BE2C (cell line): ENCODE measurements at regions not wholly inside any gene's neighbourhood (a gene's known extent, or its start where the extent isn't known, plus 50 kb on each side); places are given as distances from the start of the nearest gene placed in this dataset.
"Not testable (repeated sequence)": the region's sequence is repeated elsewhere in the genome, so short reads cannot be mapped to it uniquely, and the experiment has no call there.

Experiments
- DNase-seq: peaks from one replicate; pipeline ENCODE4 v3.0.0-alpha.2; 2020
- H3K27me3 ChIP-seq: fragments of 250-450 bp; sonication (Bioruptor Pico); 2 replicates; pipeline ENCODE4 v1.5.1; 2020; ENCODE audit warnings: mild to moderate bottlenecking
- H3K36me3 ChIP-seq: fragments of 250-450 bp; sonication (Bioruptor Pico); 2 replicates; pipeline ENCODE4 v1.5.1; 2020; ENCODE audit warnings: mild to moderate bottlenecking
- H3K4me1 ChIP-seq: fragments of 250-450 bp; sonication (Bioruptor Pico); 2 replicates; pipeline ENCODE4 v1.5.1; 2020
- H3K4me3 ChIP-seq: 2 replicates; pipeline ENCODE4 v1.5.1; 2011; ENCODE audit warnings: low read depth, low read length
- H3K9me3 ChIP-seq: fragments of 250-450 bp; sonication (Bioruptor Pico); 2 replicates; pipeline ENCODE4 v1.5.1; 2020

- not testable (repeated sequence) for DNase-seq, H3K4me1 ChIP-seq, H3K36me3 ChIP-seq, H3K4me3 ChIP-seq, H3K9me3 ChIP-seq, H3K27me3 ChIP-seq
These were observed 1575.4 kb downstream of the RPIA start for GRCh38 chr2:90266888-90267287.

DNA sequence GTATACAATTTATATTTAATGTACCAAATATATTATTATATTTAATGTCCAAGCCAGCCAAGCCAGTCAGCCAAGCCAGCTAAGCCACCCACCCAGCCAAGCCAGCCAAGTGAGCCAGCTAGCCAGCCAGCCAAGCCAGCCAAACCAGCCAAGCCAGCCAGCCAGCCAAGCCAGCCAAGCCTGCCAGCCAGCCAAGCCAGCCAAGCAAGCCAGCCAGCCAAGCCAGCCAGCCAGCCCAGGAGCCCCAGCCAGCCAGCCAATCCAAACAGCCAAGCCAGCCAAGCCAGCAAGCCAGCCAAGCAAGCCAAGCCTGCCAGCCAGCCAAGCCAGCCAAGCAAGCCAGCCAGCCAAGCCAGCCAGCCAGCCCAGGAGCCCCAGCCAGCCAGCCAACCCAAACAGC, 1596.3 kb downstream of the RPIA start:
- not testable (repeated sequence) for H3K27me3 ChIP-seq, DNase-seq, H3K9me3 ChIP-seq, H3K4me3 ChIP-seq, H3K4me1 ChIP-seq, H3K36me3 ChIP-seq

- DNase-seq = peak; percentile 31
- H3K4me3 ChIP-seq, H3K4me1 ChIP-seq, H3K36me3 ChIP-seq, H3K9me3 ChIP-seq, H3K27me3 ChIP-seq: not testable (repeated sequence)
These were observed 1596.9 kb downstream of the RPIA start for GRCh38 chr2:90288396-90288795.

DNA sequence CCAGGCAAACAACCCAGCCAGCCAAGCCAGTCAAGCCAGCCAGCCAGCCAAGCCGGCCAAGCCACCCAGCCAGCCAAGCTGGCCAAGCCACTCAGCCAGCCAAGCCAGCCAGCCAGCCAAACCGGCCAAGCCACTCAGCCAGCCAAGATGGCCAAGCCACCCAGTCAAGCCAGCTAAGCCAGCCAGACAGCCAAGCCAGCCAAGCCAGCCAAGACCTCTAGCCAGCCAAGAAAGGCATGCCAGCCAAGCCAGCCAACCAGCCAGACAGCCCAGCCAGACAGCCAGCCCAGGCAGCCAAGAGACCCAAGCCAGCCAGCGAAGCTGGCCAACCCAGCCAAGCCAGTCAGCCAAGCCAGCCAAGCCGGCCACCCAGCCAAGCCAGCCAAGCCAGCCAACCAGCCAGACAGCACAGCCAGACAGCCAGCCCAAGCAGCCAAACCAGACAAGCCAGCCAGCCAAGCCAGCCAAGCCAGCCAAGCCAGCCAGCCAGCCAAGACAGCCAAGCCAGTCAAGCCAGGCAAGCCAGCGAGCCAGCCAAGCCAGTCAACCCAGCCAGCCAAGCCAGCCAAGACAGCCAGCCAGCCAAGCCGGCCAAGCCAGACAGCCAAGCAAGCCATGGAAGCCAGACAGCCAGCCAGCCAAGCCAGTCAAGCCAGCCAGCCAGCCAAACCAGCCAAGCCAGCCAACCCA, 1598.0 kb downstream of the RPIA start:
- DNase-seq, H3K36me3 ChIP-seq, H3K27me3 ChIP-seq, H3K9me3 ChIP-seq, H3K4me3 ChIP-seq, H3K4me1 ChIP-seq: not testable (repeated sequence)

DNA sequence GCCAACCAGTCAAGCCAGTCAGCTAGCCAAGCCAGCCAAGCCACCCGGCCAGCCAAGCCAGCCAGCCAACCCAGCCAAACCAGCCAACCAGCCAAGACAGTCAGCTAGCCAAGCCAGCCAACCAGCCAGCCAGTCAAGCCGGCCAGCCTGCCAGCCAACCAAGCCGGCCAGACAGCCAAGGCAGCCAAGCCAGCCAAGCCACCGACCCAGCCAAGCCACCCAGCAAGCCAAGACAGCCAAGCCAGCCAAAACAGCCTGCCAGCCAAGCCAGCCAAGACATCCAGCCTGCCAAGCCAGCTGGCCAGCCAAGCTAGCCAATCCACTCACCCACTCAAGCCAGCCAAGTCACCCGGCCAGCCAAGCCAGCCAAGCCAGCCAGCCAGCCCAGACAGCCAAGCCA, 1599.2 kb downstream of the RPIA start:
- DNase-seq, H3K9me3 ChIP-seq, H3K4me3 ChIP-seq: not testable (repeated sequence)

DNA sequence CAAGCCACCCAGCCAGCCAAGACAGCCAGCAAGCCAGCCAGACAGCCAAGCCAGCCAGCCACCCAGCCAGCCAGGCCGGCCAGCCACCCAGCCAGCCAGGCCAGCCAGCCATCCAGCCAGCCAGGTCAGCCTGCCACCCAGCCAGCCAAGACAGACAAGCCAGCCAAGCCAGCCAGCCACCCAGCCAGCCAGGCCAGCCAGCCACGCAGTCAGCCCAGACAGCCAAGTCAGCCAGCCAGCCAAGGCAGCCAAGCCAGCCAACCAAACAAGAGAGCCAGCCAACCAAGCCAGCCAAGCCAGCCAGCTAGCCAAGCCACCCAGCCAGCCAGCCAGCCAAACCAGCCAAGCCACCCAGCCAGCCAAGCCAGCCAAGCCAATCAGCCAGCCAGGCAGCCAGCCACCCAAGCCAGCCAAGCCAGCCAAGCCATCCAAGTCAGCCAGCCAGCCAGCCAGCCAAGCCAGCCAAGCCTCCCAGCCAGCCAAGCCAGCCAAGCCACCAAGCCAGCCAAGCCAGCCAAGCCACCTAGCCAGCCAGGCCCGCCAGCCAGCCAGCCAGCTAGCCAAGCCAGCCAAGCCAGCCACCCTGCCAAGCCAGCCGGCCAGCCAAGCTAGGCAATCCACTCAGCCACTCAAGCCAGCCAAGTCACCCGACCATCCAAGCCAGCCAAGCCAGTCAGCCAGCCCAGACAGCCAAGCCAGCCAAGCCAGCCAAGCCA, 1599.9 kb downstream of the RPIA start:
- not testable (repeated sequence) for H3K4me3 ChIP-seq, H3K9me3 ChIP-seq, H3K4me1 ChIP-seq, H3K27me3 ChIP-seq, H3K36me3 ChIP-seq, DNase-seq

More for the DNA sequence above, 1599.2 kb downstream of the RPIA start:
- not testable (repeated sequence) for H3K27me3 ChIP-seq, H3K4me1 ChIP-seq, H3K36me3 ChIP-seq

DNA sequence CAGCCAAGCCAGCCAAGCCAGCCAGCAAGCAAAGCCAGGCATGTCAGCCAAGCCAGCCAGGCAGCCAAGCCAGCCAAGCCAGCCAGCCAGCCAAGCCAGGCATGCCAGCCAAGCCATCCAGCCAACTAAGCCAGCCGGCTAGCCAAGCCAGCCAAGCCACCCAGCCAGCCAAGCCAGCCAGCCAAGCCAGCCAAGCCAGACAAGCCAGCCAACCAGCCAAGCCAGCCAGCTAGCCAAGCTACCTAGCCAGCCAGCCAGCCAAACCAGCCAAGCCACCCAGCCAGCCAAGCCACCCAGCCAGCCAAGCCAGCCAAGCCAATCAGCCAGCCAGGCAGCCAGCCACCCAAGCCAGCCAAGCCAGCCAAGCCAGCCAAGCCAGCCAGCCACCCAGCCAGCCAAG, 1600.5 kb downstream of the RPIA start:
- not testable (repeated sequence) for H3K9me3 ChIP-seq, H3K27me3 ChIP-seq, H3K4me1 ChIP-seq, H3K36me3 ChIP-seq, DNase-seq, H3K4me3 ChIP-seq

DNA sequence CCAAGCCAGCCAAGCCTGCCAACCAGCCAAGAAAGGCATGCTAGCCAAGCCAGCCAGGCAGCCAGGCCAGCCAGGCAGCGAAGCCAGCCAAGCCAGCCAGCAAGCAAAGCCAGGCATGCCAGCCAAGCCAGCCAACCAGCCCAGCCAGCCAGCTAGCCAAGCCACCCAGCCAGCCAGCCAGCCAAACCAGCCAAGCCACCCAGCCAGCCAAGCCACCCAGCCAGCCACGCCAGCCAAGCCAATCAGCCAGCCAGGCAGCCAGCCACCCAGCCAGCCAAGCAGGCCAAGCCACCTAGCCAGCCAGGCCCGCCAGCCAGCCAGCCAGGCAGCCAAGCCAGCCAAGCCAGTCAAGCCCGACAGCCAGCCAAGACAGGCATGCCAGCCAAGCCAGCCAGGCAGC, 1601.0 kb downstream of the RPIA start:
- H3K4me1 ChIP-seq, H3K27me3 ChIP-seq, H3K4me3 ChIP-seq, H3K9me3 ChIP-seq, H3K36me3 ChIP-seq, DNase-seq: not testable (repeated sequence)

GRCh38 chr2:90293224-90293623, 1601.8 kb downstream of the RPIA start:
- not testable (repeated sequence) for H3K27me3 ChIP-seq, H3K4me1 ChIP-seq, H3K4me3 ChIP-seq, H3K9me3 ChIP-seq, DNase-seq, H3K36me3 ChIP-seq

GRCh38 chr2:90293806-90294205, 1602.3 kb downstream of the RPIA start:
- DNase-seq, H3K27me3 ChIP-seq, H3K36me3 ChIP-seq, H3K4me1 ChIP-seq, H3K4me3 ChIP-seq, H3K9me3 ChIP-seq: not testable (repeated sequence)

GRCh38 chr2:90295036-90295750, 1603.7 kb downstream of the RPIA start:
- H3K36me3 ChIP-seq, H3K9me3 ChIP-seq, H3K4me1 ChIP-seq, H3K4me3 ChIP-seq, H3K27me3 ChIP-seq, DNase-seq: not testable (repeated sequence)

- H3K9me3 ChIP-seq, H3K4me1 ChIP-seq, DNase-seq, H3K36me3 ChIP-seq, H3K4me3 ChIP-seq, H3K27me3 ChIP-seq: not testable (repeated sequence)
These were observed 1605.0 kb downstream of the RPIA start for GRCh38 chr2:90296484-90296777.

- not testable (repeated sequence) for H3K4me3 ChIP-seq, H3K4me1 ChIP-seq, DNase-seq, H3K9me3 ChIP-seq, H3K36me3 ChIP-seq, H3K27me3 ChIP-seq
These were observed 1606.2 kb downstream of the RPIA start for GRCh38 chr2:90297701-90298100.

DNA sequence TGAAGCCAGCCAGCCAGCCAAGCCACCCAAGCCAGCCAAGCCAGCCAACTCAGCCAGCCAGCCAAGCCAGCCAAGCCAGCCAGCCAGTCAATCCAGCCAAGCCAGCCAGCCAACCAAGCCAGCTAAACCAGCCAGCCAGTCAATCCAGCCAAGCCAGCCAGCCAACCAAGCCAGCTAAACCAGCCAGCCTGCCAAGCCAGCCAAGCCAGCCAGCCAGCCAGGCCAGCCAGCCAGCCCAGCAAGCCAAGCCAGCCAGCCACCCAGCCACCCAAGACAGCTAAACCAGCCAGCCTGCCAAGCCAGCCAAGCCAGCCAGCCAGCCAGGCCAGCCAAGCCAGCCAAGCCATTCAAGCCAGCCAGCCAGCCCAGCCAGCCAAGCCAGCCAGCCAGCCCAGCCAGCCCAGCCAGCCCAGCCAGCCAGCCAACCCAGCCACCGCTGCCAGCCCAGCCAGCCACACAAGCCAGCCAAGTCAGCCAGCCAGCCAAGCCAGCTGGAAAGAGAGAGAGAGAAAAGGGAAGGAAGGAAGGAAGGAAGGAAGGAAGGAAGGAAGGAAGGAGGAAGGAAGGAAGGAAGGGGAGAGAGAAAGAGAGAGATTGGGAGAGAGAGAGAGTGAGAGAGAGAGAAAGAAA, 1606.8 kb downstream of the RPIA start:
- not testable (repeated sequence) for H3K4me1 ChIP-seq, H3K4me3 ChIP-seq, H3K36me3 ChIP-seq, H3K9me3 ChIP-seq, H3K27me3 ChIP-seq, DNase-seq

- not testable (repeated sequence) for H3K4me3 ChIP-seq, DNase-seq, H3K36me3 ChIP-seq, H3K4me1 ChIP-seq, H3K27me3 ChIP-seq, H3K9me3 ChIP-seq
These were observed 1607.5 kb downstream of the RPIA start for GRCh38 chr2:90298983-90299382.

DNA sequence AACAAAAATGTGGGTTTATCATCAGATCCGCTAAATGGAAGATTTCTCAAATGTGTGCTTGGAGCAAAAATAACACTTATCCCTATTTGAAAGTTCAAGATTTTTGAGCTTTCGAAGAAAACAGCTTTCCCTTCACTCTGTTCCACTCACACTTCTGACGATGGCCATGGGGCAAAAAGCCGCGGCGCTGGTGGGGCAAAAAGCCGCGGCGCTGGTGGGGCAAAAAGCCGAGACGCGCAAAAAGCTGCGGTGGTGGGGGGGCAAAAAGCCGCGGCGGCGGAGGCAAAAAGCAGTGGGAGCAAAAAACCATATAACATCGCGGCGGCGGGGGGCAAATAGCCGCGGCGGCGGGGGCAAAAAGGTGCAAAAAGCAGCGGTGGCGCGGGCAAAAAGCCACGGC, 1631.5 kb downstream of the RPIA start:
- not testable (repeated sequence) for H3K36me3 ChIP-seq, H3K27me3 ChIP-seq, H3K4me1 ChIP-seq, H3K9me3 ChIP-seq, DNase-seq, H3K4me3 ChIP-seq
